Suprapubic skin (tissue), 4 donors: ENCODE measurements at regions not wholly inside any gene's neighbourhood (a gene's known extent, or its start where the extent isn't known, plus 50 kb on each side); places are given as distances from the start of the nearest gene placed in this dataset.

ENCODE experiments used
- EP300 ChIP-seq: sonication (generic); formaldehyde crosslinking; IDR thresholded peaks from one replicate; pipeline ENCODE4 v1.6.1; 2017; ENCODE audit warnings: antibody characterized with exemption
- POLR2A ChIP-seq, 2 donors: fragments of 450-650 bp; IDR thresholded peaks; one replicate each; pipeline ENCODE4 v1.6.1; 2017; ENCODE audit warnings: antibody characterized with exemption in 2 of 2, mild to moderate bottlenecking in 2 of 2, moderate library complexity in 2 of 2
- POLR2AphosphoS5 ChIP-seq, 3 donors: sonication (generic); formaldehyde crosslinking; IDR thresholded peaks; one replicate each; pipeline ENCODE4 v1.6.1; 2017; ENCODE audit warnings: antibody characterized with exemption in 3 of 3
- TF ChIP-seq, protein P1 (sequence below), 2 donors: fragments of 200-600 bp in 1 of 2; fragments of 450-650 bp in 1 of 2; sonication (generic) in 1 of 2; IDR thresholded peaks; one replicate each; pipeline ENCODE4 v1.5.1; 2016 to 2019; ENCODE audit warnings: antibody characterized with exemption in 2 of 2, mild to moderate bottlenecking in 1 of 2, moderate library complexity in 1 of 2

DNA sequence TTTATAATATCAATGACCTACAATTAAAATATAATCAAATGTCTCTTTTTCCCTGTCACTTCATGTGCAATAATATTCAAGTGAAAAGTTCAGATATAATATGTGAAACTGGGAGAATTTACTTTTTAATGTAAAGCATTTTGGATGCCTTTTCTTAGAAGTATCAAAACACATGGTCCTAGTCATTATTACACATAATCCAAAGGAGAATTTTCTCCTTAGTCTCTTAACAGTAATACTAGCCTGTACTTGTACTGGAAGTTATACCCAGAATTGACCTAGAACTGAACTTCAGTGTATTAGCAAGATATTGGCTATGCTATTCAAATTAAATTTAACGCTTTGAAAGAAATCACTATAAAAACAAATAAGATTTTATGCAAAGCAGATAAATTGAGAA lies 842.6 kb upstream of the MANEA start:
- TF ChIP-seq, protein P1, sequence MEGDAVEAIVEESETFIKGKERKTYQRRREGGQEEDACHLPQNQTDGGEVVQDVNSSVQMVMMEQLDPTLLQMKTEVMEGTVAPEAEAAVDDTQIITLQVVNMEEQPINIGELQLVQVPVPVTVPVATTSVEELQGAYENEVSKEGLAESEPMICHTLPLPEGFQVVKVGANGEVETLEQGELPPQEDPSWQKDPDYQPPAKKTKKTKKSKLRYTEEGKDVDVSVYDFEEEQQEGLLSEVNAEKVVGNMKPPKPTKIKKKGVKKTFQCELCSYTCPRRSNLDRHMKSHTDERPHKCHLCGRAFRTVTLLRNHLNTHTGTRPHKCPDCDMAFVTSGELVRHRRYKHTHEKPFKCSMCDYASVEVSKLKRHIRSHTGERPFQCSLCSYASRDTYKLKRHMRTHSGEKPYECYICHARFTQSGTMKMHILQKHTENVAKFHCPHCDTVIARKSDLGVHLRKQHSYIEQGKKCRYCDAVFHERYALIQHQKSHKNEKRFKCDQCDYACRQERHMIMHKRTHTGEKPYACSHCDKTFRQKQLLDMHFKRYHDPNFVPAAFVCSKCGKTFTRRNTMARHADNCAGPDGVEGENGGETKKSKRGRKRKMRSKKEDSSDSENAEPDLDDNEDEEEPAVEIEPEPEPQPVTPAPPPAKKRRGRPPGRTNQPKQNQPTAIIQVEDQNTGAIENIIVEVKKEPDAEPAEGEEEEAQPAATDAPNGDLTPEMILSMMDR (IDR thresholded peaks at IDR 0.05) = no peak
- no peak for TF ChIP-seq POLR2AphosphoS5 (IDR thresholded peaks at IDR 0.05)
- no peak for TF ChIP-seq POLR2A (IDR thresholded peaks at IDR 0.05)
- TF ChIP-seq EP300 = no peak
